GM23338 (cell line): ENCODE measurements at regions not wholly inside any gene's neighbourhood (a gene's known extent, or its start where the extent isn't known, plus 50 kb on each side); places are given as distances from the start of the nearest gene placed in this dataset.

Experiments
- ATAC-seq: fragments of 200-7000 bp; cut with Tn5 transposase; 3 replicates; pipeline ENCODE4 v1.9.1; 2020
- DNase-seq: peaks from one replicate; pipeline ENCODE4 v3.0.0-alpha.2; 2015; ENCODE audit warnings: low spot score
- H2AFZ ChIP-seq: fragments of 200-600 bp; sonication (generic); 2 replicates; pipeline ENCODE4 v1.8.0; 2016; ENCODE audit warnings: antibody characterized with exemption, mild to moderate bottlenecking, moderate library complexity
- H3F3A ChIP-seq: fragments of 200-600 bp; sonication (generic); replicated peaks from 2 replicates; pipeline ENCODE4 v1.8.0; 2017; ENCODE audit warnings: antibody characterized with exemption, mixed run types, low read depth
- H3K27ac ChIP-seq: fragments of 200-600 bp; sonication (generic); 2 replicates; pipeline ENCODE4 v1.6.1; 2016; ENCODE audit warnings: low read depth
- H3K27me3 ChIP-seq: fragments of 200-600 bp; sonication (generic); 2 replicates; pipeline ENCODE4 v1.8.0; 2016; ENCODE audit warnings: mild to moderate bottlenecking, mixed run types, moderate library complexity; ENCODE audit not compliant: insufficient read depth
- H3K36me3 ChIP-seq: fragments of 200-600 bp; sonication (generic); 2 replicates; pipeline ENCODE4 v1.8.0; 2016; ENCODE audit warnings: mild to moderate bottlenecking; ENCODE audit not compliant: insufficient read depth
- H3K4me1 ChIP-seq: fragments of 200-600 bp; sonication (generic); 2 replicates; pipeline ENCODE4 v1.8.0; 2016; ENCODE audit warnings: mild to moderate bottlenecking, moderate library complexity; ENCODE audit not compliant: insufficient read depth
- H3K4me2 ChIP-seq: fragments of 200-600 bp; sonication (generic); 2 replicates; pipeline ENCODE4 v1.7.1; 2017; ENCODE audit warnings: mixed run types
- H3K4me3 ChIP-seq: fragments of 200-600 bp; sonication (generic); 2 replicates; pipeline ENCODE4 v1.6.1; 2016; ENCODE audit warnings: mixed run types
- H3K79me2 ChIP-seq: fragments of 200-600 bp; sonication (generic); replicated peaks from 2 replicates; pipeline ENCODE4 v1.8.0; 2017; ENCODE audit warnings: mild to moderate bottlenecking; ENCODE audit not compliant: insufficient read depth
- H3K9me2 ChIP-seq: fragments of 200-600 bp; sonication (generic); 2 replicates; pipeline ENCODE4 v1.8.0; 2017; ENCODE audit not compliant: insufficient read depth
- H4K20me1 ChIP-seq: fragments of 200-600 bp; sonication (generic); replicated peaks from 2 replicates; pipeline ENCODE4 v1.8.0; 2017; ENCODE audit warnings: mild to moderate bottlenecking; ENCODE audit not compliant: insufficient read depth
- H3K27ac Mint-ChIP-seq: 2 replicates; pipeline ENCODE4 v1.8.0; 2020; ENCODE audit warnings: inconsistent platforms, mild to moderate bottlenecking, moderate library complexity, mixed read lengths
- H3K27me3 Mint-ChIP-seq: 3 replicates; pipeline ENCODE4 v1.8.0; 2022; ENCODE audit warnings: low read depth, mild to moderate bottlenecking, moderate library complexity, mixed read lengths, inconsistent platforms; ENCODE audit not compliant: insufficient read depth, poor library complexity
- H3K36me3 Mint-ChIP-seq: 3 replicates; pipeline ENCODE4 v1.8.0; 2021; ENCODE audit warnings: low read depth, mild to moderate bottlenecking, inconsistent platforms, moderate library complexity, mixed read lengths
- H3K4me1 Mint-ChIP-seq: 3 replicates; pipeline ENCODE4 v1.8.0; 2020; ENCODE audit warnings: mild to moderate bottlenecking, inconsistent platforms, mixed read lengths
- H3K4me3 Mint-ChIP-seq: 3 replicates; pipeline ENCODE4 v1.8.0; 2021; ENCODE audit warnings: moderate library complexity, mild to moderate bottlenecking, inconsistent platforms, mixed read lengths
- H3K9me3 Mint-ChIP-seq: 3 replicates; pipeline ENCODE4 v1.8.0; 2020; ENCODE audit warnings: moderate library complexity, mild to moderate bottlenecking, inconsistent platforms, mixed read lengths
- EZH2 ChIP-seq: fragments of 200-600 bp; sonication (generic); IDR thresholded peaks from one replicate; pipeline ENCODE4 v1.8.0; 2017; ENCODE audit warnings: antibody characterized with exemption, mild to moderate bottlenecking, low read depth; ENCODE audit not compliant: unreplicated experiment
- POLR2AphosphoS5 ChIP-seq: IDR thresholded peaks from 2 replicates; pipeline ENCODE4 v1.6.1; 2016; ENCODE audit warnings: antibody characterized with exemption, low read depth
- REST ChIP-seq: IDR thresholded peaks from one replicate; pipeline ENCODE4 v1.6.1; 2018; ENCODE audit warnings: antibody characterized with exemption; ENCODE audit not compliant: unreplicated experiment
- ZNF114 ChIP-seq: fragments of 250-450 bp; sonication (Bioruptor Pico); IDR thresholded peaks from 2 replicates; pipeline ENCODE4 v1.5.0; 2020; ENCODE audit warnings: mild to moderate bottlenecking, moderate library complexity
- TF ChIP-seq, protein P1 (sequence below): fragments of 250-450 bp; sonication (Bioruptor Pico); IDR thresholded peaks from 2 replicates; pipeline ENCODE4 v1.5.0; 2020; ENCODE audit warnings: mild to moderate bottlenecking, moderate library complexity
- TF ChIP-seq, protein P2 (sequence below): IDR thresholded peaks from 2 replicates; pipeline ENCODE4 v1.6.1; 2016; ENCODE audit warnings: antibody characterized with exemption

GRCh38 chr13:55937180-55937579 is 1203.5 kb upstream of the PRR20A start:
- no peak overlapping the region for H3K4me3 Mint-ChIP-seq
- peak overlapping the region; percentile 85 for H2AFZ ChIP-seq
- no peaks in the 10 kb centered on the region for H3K27me3 ChIP-seq
- H3K27me3 Mint-ChIP-seq = no peaks in the 10 kb centered on the region
- peaks cover 26% of the 10 kb centered on the region for H3K4me1 Mint-ChIP-seq
- TF ChIP-seq REST (no peak), EZH2 (no peak), ZNF114 (CRISPR knock-in tag) (no peak), POLR2AphosphoS5 (no peak)
- TF ChIP-seq, protein P1, sequence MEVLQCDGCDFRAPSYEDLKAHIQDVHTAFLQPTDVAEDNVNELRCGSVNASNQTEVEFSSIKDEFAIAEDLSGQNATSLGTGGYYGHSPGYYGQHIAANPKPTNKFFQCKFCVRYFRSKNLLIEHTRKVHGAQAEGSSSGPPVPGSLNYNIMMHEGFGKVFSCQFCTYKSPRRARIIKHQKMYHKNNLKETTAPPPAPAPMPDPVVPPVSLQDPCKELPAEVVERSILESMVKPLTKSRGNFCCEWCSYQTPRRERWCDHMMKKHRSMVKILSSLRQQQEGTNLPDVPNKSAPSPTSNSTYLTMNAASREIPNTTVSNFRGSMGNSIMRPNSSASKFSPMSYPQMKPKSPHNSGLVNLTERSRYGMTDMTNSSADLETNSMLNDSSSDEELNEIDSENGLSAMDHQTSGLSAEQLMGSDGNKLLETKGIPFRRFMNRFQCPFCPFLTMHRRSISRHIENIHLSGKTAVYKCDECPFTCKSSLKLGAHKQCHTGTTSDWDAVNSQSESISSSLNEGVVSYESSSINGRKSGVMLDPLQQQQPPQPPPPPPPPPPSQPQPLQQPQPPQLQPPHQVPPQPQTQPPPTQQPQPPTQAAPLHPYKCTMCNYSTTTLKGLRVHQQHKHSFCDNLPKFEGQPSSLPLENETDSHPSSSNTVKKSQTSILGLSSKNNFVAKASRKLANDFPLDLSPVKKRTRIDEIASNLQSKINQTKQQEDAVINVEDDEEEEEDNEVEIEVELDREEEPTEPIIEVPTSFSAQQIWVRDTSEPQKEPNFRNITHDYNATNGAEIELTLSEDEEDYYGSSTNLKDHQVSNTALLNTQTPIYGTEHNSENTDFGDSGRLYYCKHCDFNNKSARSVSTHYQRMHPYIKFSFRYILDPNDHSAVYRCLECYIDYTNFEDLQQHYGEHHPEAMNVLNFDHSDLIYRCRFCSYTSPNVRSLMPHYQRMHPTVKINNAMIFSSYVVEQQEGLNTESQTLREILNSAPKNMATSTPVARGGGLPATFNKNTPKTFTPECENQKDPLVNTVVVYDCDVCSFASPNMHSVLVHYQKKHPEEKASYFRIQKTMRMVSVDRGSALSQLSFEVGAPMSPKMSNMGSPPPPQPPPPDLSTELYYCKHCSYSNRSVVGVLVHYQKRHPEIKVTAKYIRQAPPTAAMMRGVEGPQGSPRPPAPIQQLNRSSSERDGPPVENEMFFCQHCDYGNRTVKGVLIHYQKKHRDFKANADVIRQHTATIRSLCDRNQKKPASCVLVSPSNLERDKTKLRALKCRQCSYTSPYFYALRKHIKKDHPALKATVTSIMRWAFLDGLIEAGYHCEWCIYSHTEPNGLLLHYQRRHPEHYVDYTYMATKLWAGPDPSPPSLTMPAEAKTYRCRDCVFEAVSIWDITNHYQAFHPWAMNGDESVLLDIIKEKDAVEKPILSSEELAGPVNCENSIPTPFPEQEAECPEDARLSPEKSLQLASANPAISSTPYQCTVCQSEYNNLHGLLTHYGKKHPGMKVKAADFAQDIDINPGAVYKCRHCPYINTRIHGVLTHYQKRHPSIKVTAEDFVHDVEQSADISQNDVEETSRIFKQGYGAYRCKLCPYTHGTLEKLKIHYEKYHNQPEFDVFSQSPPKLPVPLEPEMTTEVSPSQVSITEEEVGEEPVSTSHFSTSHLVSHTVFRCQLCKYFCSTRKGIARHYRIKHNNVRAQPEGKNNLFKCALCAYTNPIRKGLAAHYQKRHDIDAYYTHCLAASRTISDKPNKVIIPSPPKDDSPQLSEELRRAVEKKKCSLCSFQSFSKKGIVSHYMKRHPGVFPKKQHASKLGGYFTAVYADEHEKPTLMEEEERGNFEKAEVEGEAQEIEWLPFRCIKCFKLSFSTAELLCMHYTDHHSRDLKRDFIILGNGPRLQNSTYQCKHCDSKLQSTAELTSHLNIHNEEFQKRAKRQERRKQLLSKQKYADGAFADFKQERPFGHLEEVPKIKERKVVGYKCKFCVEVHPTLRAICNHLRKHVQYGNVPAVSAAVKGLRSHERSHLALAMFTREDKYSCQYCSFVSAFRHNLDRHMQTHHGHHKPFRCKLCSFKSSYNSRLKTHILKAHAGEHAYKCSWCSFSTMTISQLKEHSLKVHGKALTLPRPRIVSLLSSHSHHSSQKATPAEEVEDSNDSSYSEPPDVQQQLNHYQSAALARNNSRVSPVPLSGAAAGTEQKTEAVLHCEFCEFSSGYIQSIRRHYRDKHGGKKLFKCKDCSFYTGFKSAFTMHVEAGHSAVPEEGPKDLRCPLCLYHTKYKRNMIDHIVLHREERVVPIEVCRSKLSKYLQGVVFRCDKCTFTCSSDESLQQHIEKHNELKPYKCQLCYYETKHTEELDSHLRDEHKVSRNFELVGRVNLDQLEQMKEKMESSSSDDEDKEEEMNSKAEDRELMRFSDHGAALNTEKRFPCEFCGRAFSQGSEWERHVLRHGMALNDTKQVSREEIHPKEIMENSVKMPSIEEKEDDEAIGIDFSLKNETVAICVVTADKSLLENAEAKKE (CRISPR knock-in tag) = no peak
- TF ChIP-seq, protein P2, sequence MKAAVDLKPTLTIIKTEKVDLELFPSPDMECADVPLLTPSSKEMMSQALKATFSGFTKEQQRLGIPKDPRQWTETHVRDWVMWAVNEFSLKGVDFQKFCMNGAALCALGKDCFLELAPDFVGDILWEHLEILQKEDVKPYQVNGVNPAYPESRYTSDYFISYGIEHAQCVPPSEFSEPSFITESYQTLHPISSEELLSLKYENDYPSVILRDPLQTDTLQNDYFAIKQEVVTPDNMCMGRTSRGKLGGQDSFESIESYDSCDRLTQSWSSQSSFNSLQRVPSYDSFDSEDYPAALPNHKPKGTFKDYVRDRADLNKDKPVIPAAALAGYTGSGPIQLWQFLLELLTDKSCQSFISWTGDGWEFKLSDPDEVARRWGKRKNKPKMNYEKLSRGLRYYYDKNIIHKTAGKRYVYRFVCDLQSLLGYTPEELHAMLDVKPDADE = no peak
- ATAC-seq (peak; percentile 52; the same call in 2 of the 3 replicates), DNase-seq (no peak)
- no peak overlapping the region for H3K4me3 ChIP-seq
- H3K36me3 ChIP-seq = no peaks in the 10 kb centered on the region
- H4K20me1 ChIP-seq = no peaks in the 10 kb centered on the region
- peaks cover 15% of the 10 kb centered on the region for H3K36me3 Mint-ChIP-seq
- H3K79me2 ChIP-seq = no peaks in the 10 kb centered on the region
- peaks cover 6% of the 10 kb centered on the region for H3K9me3 Mint-ChIP-seq
- H3F3A ChIP-seq = no peaks in the 10 kb centered on the region
- no peak overlapping the region for H3K27ac ChIP-seq
- H3K9me2 ChIP-seq = no peaks in the 10 kb centered on the region; the same call in 1 of the 2 replicates
- no peak overlapping the region for H3K4me2 ChIP-seq
- H3K4me1 ChIP-seq = peaks cover 13% of the 10 kb centered on the region; the same call in 1 of the 2 replicates
- H3K27ac Mint-ChIP-seq = peak overlapping the region; percentile 39; the same call in 1 of the 2 replicates
